Ishikawa (cell line): ENCODE measurements at regions not wholly inside any gene's neighbourhood (a gene's known extent, or its start where the extent isn't known, plus 50 kb on each side); places are given as distances from the start of the nearest gene placed in this dataset.

ENCODE experiments used
- CEBPB ChIP-seq: IDR thresholded peaks from 2 replicates; pipeline ENCODE4 v1.6.1; 2012
- CREB1 ChIP-seq: IDR thresholded peaks from 2 replicates; pipeline ENCODE4 v1.6.1; 2012; ENCODE audit warnings: low read depth
- EGR1 ChIP-seq: IDR thresholded peaks from 2 replicates; pipeline ENCODE4 v1.6.1; 2012
- EP300 ChIP-seq: IDR thresholded peaks from 2 replicates; pipeline ENCODE4 v1.6.1; 2012; ENCODE audit warnings: borderline replicate concordance
- MAX ChIP-seq: IDR thresholded peaks from 2 replicates; pipeline ENCODE4 v1.6.1; 2012
- NFIC ChIP-seq: IDR thresholded peaks from 2 replicates; pipeline ENCODE4 v1.6.1; 2012
- RAD21 ChIP-seq: IDR thresholded peaks from 2 replicates; pipeline ENCODE4 v1.6.1; 2012; ENCODE audit warnings: low read depth
- REST ChIP-seq: IDR thresholded peaks from 2 replicates; pipeline ENCODE4 v1.6.1; 2012; ENCODE audit warnings: low read depth, mild to moderate bottlenecking
- TAF1 ChIP-seq: IDR thresholded peaks from 2 replicates; pipeline ENCODE4 v1.6.1; 2012; ENCODE audit warnings: low read depth, mild to moderate bottlenecking
- TCF12 ChIP-seq: IDR thresholded peaks from 2 replicates; pipeline ENCODE4 v1.6.1; 2012; ENCODE audit warnings: low read depth
- YY1 ChIP-seq: IDR thresholded peaks from 2 replicates; pipeline ENCODE4 v1.6.1; 2012; ENCODE audit warnings: low read depth
- ZBTB7A ChIP-seq: IDR thresholded peaks from 2 replicates; pipeline ENCODE4 v1.6.1; 2012; ENCODE audit warnings: low read depth

GRCh38 chr2:142199073-142199472 lies 68.3 kb upstream of the LRP1B start:
- TF ChIP-seq MAX (no peak), NFIC (no peak), CEBPB (no peak), REST (no peak), TAF1 (no peak), YY1 (no peak), EGR1 (no peak), RAD21 (no peak), CREB1 (no peak), EP300 (no peak), TCF12 (no peak), ZBTB7A (no peak)
